ENCODE measurements at regions not wholly inside any gene's neighbourhood (a gene's known extent, or its start where the extent isn't known, plus 50 kb on each side); places are given as distances from the start of the nearest gene placed in this dataset.

GRCh38 chr10:3391657-3392056 lies 219.1 kb upstream of the PITRM1 start:
- DNase-seq (ENCODE audit: low spot score), result no peak
- no peaks in the 10 kb centered on the region for H3K4me1 ChIP-seq (ENCODE audit: insufficient read depth, low read length, poor library complexity, severe bottlenecking)
- no peaks in the 10 kb centered on the region for H3K36me3 ChIP-seq (ENCODE audit: insufficient read depth, low read length, poor library complexity, severe bottlenecking)
- ChIA-PET CTCF (no interaction called here), POLR2A (ENCODE audit: low non-redundant PET) (no interaction called here)
- H3K27ac ChIP-seq (ENCODE audit: low read depth, low read length, poor library complexity, severe bottlenecking), result no peak overlapping the region
- no peaks in the 10 kb centered on the region for H3K9me3 ChIP-seq (ENCODE audit: low read depth, low read length, poor library complexity, severe bottlenecking)
- no peaks in the 10 kb centered on the region for H3K27me3 ChIP-seq (replicated peaks; ENCODE audit: insufficient read depth, low read depth, low read length, poor library complexity)
- TF ChIP-seq CTCF (conservative IDR thresholded peaks at IDR 0.05; ENCODE audit: low read depth, low read length), result no peak
- no peak for TF ChIP-seq EZH2 (IDR thresholded peaks at IDR 0.05; ENCODE audit: borderline replicate concordance, low read depth, low read length, poor library complexity, severe bottlenecking)
- H3K4me3 ChIP-seq (ENCODE audit: low read depth, low read length, poor library complexity, severe bottlenecking), result no peak overlapping the region
- intact Hi-C loops (cut with micrococcal nuclease; ENCODE audit: unreplicated experiment), result no loop called here
- BruUV-seq (replicated peaks), result no TSS peak

GRCh38 chr10:3389130-3389529 lies 216.5 kb upstream of the PITRM1 start:
- Histone ChIP-seq H3K4me1 (ENCODE audit: insufficient read depth, low read length, poor library complexity, severe bottlenecking) (no peaks in the 10 kb centered on the region), H3K27me3 (replicated peaks; ENCODE audit: insufficient read depth, low read depth, low read length, poor library complexity) (no peaks in the 10 kb centered on the region), H3K36me3 (ENCODE audit: insufficient read depth, low read length, poor library complexity, severe bottlenecking) (no peaks in the 10 kb centered on the region), H3K9me3 (ENCODE audit: low read depth, low read length, poor library complexity, severe bottlenecking) (peaks cover 10% of the 10 kb centered on the region), H3K4me3 (ENCODE audit: low read depth, low read length, poor library complexity, severe bottlenecking) (no peak overlapping the region), H3K27ac (ENCODE audit: low read depth, low read length, poor library complexity, severe bottlenecking) (no peak overlapping the region)
- no peak for DNase-seq (ENCODE audit: low spot score)
- no peak for TF ChIP-seq EZH2 (IDR thresholded peaks at IDR 0.05; ENCODE audit: borderline replicate concordance, low read depth, low read length, poor library complexity, severe bottlenecking)
- TF ChIP-seq CTCF (conservative IDR thresholded peaks at IDR 0.05; ENCODE audit: low read depth, low read length), result no peak
- POLR2A ChIA-PET (ENCODE audit: low non-redundant PET), result no interaction called here
- intact Hi-C loops (cut with micrococcal nuclease; ENCODE audit: unreplicated experiment), result no loop called here
- BruUV-seq (replicated peaks), result no TSS peak
- CTCF ChIA-PET, result no interaction called here

- no peak overlapping the region for H3K27ac ChIP-seq (ENCODE audit: low read depth, low read length, poor library complexity, severe bottlenecking)
- intact Hi-C loops (cut with micrococcal nuclease; ENCODE audit: unreplicated experiment), result no loop called here
- DNase-seq (ENCODE audit: low spot score), result no peak
- CTCF ChIA-PET, result no interaction called here
- H3K4me1 ChIP-seq (ENCODE audit: insufficient read depth, low read length, poor library complexity, severe bottlenecking), result no peaks in the 10 kb centered on the region
- no peaks in the 10 kb centered on the region for H3K36me3 ChIP-seq (ENCODE audit: insufficient read depth, low read length, poor library complexity, severe bottlenecking)
- POLR2A ChIA-PET (ENCODE audit: low non-redundant PET), result no interaction called here
- no peaks in the 10 kb centered on the region for H3K27me3 ChIP-seq (replicated peaks; ENCODE audit: insufficient read depth, low read depth, low read length, poor library complexity)
- TF ChIP-seq EZH2 (IDR thresholded peaks at IDR 0.05; ENCODE audit: borderline replicate concordance, low read depth, low read length, poor library complexity, severe bottlenecking), result no peak
- no peak for TF ChIP-seq CTCF (conservative IDR thresholded peaks at IDR 0.05; ENCODE audit: low read depth, low read length)
- no peak overlapping the region for H3K4me3 ChIP-seq (ENCODE audit: low read depth, low read length, poor library complexity, severe bottlenecking)
- no TSS peak for BruUV-seq (replicated peaks)
- peaks cover 10% of the 10 kb centered on the region for H3K9me3 ChIP-seq (ENCODE audit: low read depth, low read length, poor library complexity, severe bottlenecking)
Measured at GRCh38 chr10:3385487-3385886, 212.9 kb upstream of the PITRM1 start.

Data from A673 (cell line).